Gastroesophageal sphincter (tissue), 4 donors: ENCODE measurements at regions not wholly inside any gene's neighbourhood (a gene's known extent, or its start where the extent isn't known, plus 50 kb on each side); places are given as distances from the start of the nearest gene placed in this dataset.
"Not testable (repeated sequence)": the region's sequence is repeated elsewhere in the genome, so short reads cannot be mapped to it uniquely, and the experiment has no call there.

Source experiments
- ATAC-seq: fragments of 150-250 bp; one replicate; pipeline ENCODE4 v1.9.1; 2016; ENCODE audit warnings: mild to moderate bottlenecking, moderate library complexity
- H3K27ac ChIP-seq, 4 donors: fragments of 200-600 bp; sonication (generic) in 3 of 4; 1 replicate in 3 of 4; 2 replicates in 1 of 4; pipeline ENCODE4 v1.5.1; 2016 to 2019
- H3K27me3 ChIP-seq: fragments of 200-600 bp; sonication (generic); one replicate; pipeline ENCODE4 v1.5.1; 2019
- H3K36me3 ChIP-seq, 2 donors: fragments of 200-600 bp; sonication (generic); one replicate each; pipeline ENCODE4 v1.5.1; 2019; ENCODE audit warnings: control low read depth in 1 of 2
- H3K4me1 ChIP-seq, 3 donors: fragments of 200-600 bp; sonication (generic); 1 replicate in 2 of 3; 2 replicates in 1 of 3; pipeline ENCODE4 v1.5.1; 2016 to 2019; ENCODE audit warnings: control low read depth in 2 of 3
- H3K4me3 ChIP-seq, 2 donors: fragments of 200-600 bp; sonication (generic); one replicate each; pipeline ENCODE4 v1.5.1; 2019; ENCODE audit warnings: mild to moderate bottlenecking in 1 of 2, moderate library complexity in 1 of 2
- H3K9me3 ChIP-seq, 3 donors: fragments of 200-600 bp; sonication (generic); one replicate each; pipeline ENCODE4 v1.5.1; 2017 to 2019; ENCODE audit warnings: control low read depth in 2 of 3
- EP300 ChIP-seq: sonication (generic); formaldehyde crosslinking; IDR thresholded peaks from one replicate; pipeline ENCODE4 v1.6.1; 2017; ENCODE audit warnings: antibody characterized with exemption, mild to moderate bottlenecking
- POLR2A ChIP-seq, 2 donors: fragments of 450-650 bp; IDR thresholded peaks; one replicate each; pipeline ENCODE4 v1.6.1; 2017; ENCODE audit warnings: antibody characterized with exemption in 2 of 2, mild to moderate bottlenecking in 2 of 2, moderate library complexity in 1 of 2
- POLR2AphosphoS5 ChIP-seq: sonication (generic); formaldehyde crosslinking; IDR thresholded peaks from one replicate; pipeline ENCODE4 v1.6.1; 2017; ENCODE audit warnings: antibody characterized with exemption
- WGBS, 2 donors: methylation state at CpG; one replicate each; pipeline ENCODE4 v1.1.5; 2018; ENCODE audit warnings: low coverage in 1 of 2; 5-methylcytosine and 5-hydroxymethylcytosine counted together
- TF ChIP-seq, protein P1 (sequence below), 4 experiments: fragments of 200-600 bp in 2 of 4; fragments of 450-650 bp in 2 of 4; sonication (generic) in 1 of 4; IDR thresholded peaks; one replicate each; pipeline ENCODE4 v1.5.1; 2017 to 2019; ENCODE audit warnings: antibody characterized with exemption in 4 of 4, mild to moderate bottlenecking in 2 of 4, moderate library complexity in 2 of 4

DNA sequence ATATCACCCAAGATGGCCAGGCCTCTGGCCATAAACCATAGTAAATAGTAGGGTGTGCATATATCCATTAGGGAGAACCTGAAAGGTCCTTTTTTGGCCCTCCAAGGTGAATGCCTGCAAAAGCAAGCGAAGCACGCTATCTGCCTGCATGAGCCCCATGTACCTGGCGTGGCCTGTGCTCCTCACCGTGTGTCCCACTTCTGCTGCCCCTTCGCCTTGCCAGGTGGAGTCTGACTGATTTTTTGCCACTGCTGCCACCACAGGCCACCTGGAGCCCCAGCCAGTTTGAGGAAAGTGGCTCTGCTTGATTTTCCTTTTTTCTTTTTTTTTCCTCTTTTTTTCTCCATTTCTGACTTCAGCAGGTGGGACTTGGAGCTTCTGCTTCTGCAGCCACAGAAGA is 139.7 kb downstream of the SNRPN start:
- Histone ChIP-seq H3K27me3 (no peaks in the 10 kb centered on the region), H3K4me3 (no peak overlapping the region), H3K36me3 (peaks cover 10 to 100% of the 10 kb centered on the region in 2 donors), H3K27ac (no peak overlapping the region), H3K9me3 (peaks cover 0 to 97% (median 0%) of the 10 kb centered on the region in 3 donors), H3K4me1 (no peaks in the 10 kb centered on the region)
- WGBS, 2 donors: 79% methylated on average over 5 of the region's 5 CpGs; no CpG with 5 or more reads in 1 of the 2 donors
- TF ChIP-seq, protein P1, sequence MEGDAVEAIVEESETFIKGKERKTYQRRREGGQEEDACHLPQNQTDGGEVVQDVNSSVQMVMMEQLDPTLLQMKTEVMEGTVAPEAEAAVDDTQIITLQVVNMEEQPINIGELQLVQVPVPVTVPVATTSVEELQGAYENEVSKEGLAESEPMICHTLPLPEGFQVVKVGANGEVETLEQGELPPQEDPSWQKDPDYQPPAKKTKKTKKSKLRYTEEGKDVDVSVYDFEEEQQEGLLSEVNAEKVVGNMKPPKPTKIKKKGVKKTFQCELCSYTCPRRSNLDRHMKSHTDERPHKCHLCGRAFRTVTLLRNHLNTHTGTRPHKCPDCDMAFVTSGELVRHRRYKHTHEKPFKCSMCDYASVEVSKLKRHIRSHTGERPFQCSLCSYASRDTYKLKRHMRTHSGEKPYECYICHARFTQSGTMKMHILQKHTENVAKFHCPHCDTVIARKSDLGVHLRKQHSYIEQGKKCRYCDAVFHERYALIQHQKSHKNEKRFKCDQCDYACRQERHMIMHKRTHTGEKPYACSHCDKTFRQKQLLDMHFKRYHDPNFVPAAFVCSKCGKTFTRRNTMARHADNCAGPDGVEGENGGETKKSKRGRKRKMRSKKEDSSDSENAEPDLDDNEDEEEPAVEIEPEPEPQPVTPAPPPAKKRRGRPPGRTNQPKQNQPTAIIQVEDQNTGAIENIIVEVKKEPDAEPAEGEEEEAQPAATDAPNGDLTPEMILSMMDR (IDR thresholded peaks at IDR 0.05): no peak
- TF ChIP-seq POLR2AphosphoS5: no peak
- ATAC-seq: no peak

DNA sequence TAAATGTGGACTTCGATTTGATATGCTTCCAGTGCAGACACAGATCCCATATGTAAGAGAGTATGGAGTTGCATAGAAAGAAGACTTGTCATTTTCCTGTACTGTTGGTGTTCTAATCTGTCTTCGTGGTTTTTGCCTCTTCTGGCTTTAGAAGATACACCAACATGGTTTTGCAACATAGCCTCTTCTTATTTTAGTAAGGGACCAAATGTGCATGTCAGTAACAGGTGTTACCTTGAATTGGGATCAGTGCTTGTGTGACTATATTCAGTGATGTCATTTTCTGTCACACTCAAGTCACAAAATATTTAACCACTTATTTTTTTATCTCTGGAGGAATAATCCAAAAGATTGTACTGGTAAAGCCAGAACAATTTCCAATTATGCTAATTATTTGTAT is 140.4 kb downstream of the SNRPN start:
- no peak overlapping the region for H3K4me3 ChIP-seq
- peaks cover 10 to 100% of the 10 kb centered on the region in 2 donors for H3K36me3 ChIP-seq
- no peak overlapping the region for H3K27ac ChIP-seq
- ATAC-seq: no peak
- WGBS, 2 donors: 47 to 65% methylated on average over 2 of the region's 2 CpGs
- no peaks in the 10 kb centered on the region for H3K4me1 ChIP-seq
- no peak for TF ChIP-seq POLR2AphosphoS5
- TF ChIP-seq POLR2A (IDR thresholded peaks at IDR 0.05): no peak
- H3K27me3 ChIP-seq: no peaks in the 10 kb centered on the region
- H3K9me3 ChIP-seq: peaks cover 0 to 97% (median 0%) of the 10 kb centered on the region in 3 donors

DNA sequence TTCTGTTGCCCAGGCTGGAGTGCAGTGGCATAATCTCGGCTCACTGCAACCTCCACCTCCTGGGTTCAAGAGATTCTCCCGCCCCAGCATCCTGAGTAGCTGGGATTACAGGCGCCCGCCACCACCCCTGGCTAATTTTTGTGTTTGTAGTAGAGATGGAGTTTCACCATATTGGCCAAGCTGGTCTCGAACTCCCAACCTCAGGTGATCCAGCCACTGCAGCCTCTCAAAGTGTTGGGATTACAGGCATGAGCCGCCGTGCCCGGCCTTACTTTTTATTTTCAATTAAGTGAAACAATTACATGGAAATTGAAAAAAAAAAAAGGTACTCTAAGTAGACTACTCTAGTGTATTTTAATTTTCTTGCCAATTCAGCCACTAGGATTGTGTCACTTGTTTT is 145.2 kb downstream of the SNRPN start:
- H3K9me3 ChIP-seq: peaks cover 0 to 96% (median 0%) of the 10 kb centered on the region in 3 donors
- WGBS, 2 donors: 70 to 80% methylated on average over 1 to 4 of the region's 8 CpGs
- ATAC-seq: not testable (repeated sequence)

DNA sequence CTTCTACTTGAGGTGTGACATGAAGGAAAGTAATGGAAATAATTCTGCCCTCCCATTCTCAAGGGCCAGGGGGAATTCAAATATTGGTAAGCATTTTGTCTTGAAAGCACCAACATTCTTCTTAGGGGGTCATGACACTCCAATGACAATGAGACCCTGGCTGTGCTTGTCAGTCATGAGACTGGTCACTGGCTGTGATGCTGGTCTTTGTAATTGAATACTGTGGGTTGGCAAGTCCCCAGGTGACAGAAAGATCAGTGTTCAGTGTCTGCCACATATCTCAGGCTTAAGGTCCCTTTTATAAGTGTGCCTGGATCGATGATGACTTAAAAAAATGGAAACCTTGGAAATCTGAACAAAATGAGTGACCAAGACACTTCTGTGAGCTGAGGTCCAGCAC is 151.4 kb downstream of the SNRPN start:
- no peak overlapping the region for H3K27ac ChIP-seq
- H3K27me3 ChIP-seq: no peaks in the 10 kb centered on the region
- peaks cover 12 to 100% of the 10 kb centered on the region in 2 donors for H3K36me3 ChIP-seq
- H3K4me1 ChIP-seq: no peaks in the 10 kb centered on the region
- ATAC-seq: no peak
- peaks cover 0 to 99% (median 0%) of the 10 kb centered on the region in 3 donors for H3K9me3 ChIP-seq
- TF ChIP-seq, protein P1 (IDR thresholded peaks at IDR 0.05): no peak
- TF ChIP-seq POLR2AphosphoS5: no peak
- TF ChIP-seq EP300: no peak
- no peak for TF ChIP-seq POLR2A (IDR thresholded peaks at IDR 0.05)
- H3K4me3 ChIP-seq: no peak overlapping the region
- WGBS, 2 donors: 67% methylated on average over 1 of the region's 1 CpG; no CpG with 5 or more reads in 1 of the 2 donors

More for the DNA sequence above, 145.2 kb downstream of the SNRPN start:
- H3K4me1 ChIP-seq, H3K4me3 ChIP-seq, H3K27me3 ChIP-seq, H3K27ac ChIP-seq: not testable (repeated sequence)
- H3K36me3 ChIP-seq: peaks cover 10 to 100% of the 10 kb centered on the region in 2 donors

DNA sequence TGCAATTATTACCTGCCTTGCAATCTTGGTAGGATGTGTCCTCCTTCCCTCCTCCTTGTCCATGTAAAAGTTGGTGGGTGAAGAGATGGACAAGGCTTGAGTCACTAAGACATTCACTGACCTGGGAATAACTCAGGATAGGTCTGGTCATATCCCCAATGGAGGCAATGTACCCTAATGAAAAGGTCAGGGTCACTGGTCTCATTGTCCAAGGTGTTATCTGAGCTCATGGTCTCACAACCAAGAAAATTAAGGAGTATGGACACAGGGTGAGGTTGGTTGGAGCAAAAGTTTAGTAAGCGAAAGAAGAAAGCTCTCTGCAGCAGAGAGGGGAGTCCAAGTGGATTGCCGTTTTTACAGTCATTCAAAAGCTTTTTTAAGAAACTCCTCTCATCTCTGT is 179.0 kb downstream of the SNRPN start:
- no peak overlapping the region for H3K4me3 ChIP-seq
- H3K27me3 ChIP-seq: no peaks in the 10 kb centered on the region
- H3K36me3 ChIP-seq: peaks cover 0 to 15% of the 10 kb centered on the region in 2 donors
- 63 to 67% methylated on average over 2 of the region's 2 CpGs for WGBS, 2 donors
- no peaks in the 10 kb centered on the region for H3K4me1 ChIP-seq
- H3K9me3 ChIP-seq: peaks cover 0 to 27% (median 0%) of the 10 kb centered on the region in 3 donors
- TF ChIP-seq POLR2AphosphoS5 (no peak), POLR2A (IDR thresholded peaks at IDR 0.05) (no peak), EP300 (no peak)
- TF ChIP-seq, protein P1 (IDR thresholded peaks at IDR 0.05): no peak
- no peak for ATAC-seq
- H3K27ac ChIP-seq: no peak overlapping the region

DNA sequence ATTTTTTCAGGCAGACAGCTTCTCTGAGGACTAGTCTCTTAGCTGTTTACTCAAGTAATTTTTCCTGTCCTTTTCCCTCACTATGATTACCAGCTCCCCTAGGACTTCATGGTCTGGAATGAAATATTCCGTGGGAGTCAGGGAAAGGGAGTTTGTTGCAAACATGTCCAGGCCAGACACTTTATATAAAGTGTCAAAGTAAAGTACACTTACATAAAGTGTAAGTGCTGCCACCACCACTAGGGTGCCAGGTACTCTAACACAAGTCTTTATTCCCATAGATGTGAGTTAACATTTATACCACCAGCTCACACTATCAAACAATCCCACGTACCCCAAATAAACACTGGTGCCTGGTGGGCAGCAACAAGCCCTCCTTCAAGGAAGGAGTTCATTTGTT is 179.8 kb downstream of the SNRPN start:
- TF ChIP-seq POLR2AphosphoS5: no peak
- TF ChIP-seq POLR2A (IDR thresholded peaks at IDR 0.05): no peak
- TF ChIP-seq, protein P1 (IDR thresholded peaks at IDR 0.05): no peak
- TF ChIP-seq EP300: no peak
- Histone ChIP-seq H3K27ac (no peak overlapping the region), H3K4me1 (no peaks in the 10 kb centered on the region), H3K27me3 (no peaks in the 10 kb centered on the region), H3K9me3 (peaks cover 0 to 24% (median 0%) of the 10 kb centered on the region in 3 donors), H3K4me3 (no peak overlapping the region), H3K36me3 (peaks cover 0 to 7% of the 10 kb centered on the region in 2 donors)
- 0 to 13% methylated on average over 1 to 2 of the region's 2 CpGs for WGBS, 2 donors
- no peak for ATAC-seq
